CD4-positive, alpha-beta T cell treated with Interleukin-15 for 1 hour (primary cell): ENCODE measurements at regions not wholly inside any gene's neighbourhood (a gene's known extent, or its start where the extent isn't known, plus 50 kb on each side); places are given as distances from the start of the nearest gene placed in this dataset.

Experiments used
- DNase-seq: peaks from one replicate; pipeline ENCODE4 v3.0.0-alpha.2; 2020

DNA sequence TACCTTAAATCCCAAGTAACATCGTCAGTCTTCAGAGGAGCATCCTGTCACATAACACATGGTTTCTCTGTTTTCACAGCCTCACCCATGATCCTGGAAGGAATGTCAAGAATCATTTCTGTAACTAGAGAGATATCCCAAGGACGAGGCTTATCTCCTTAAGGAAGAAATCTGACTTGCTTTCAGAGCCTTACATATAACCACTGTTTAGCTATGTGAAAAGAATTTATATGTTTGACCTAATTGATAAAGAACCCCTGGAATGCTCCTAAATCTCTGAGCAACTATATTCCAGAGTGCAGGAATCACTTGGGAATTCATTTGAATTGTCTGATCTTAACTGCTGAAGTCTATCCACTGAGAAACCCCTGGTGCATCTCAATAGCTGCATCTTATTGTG, 243.1 kb downstream of the ALDH8A1 start:
- no peak for DNase-seq

DNA sequence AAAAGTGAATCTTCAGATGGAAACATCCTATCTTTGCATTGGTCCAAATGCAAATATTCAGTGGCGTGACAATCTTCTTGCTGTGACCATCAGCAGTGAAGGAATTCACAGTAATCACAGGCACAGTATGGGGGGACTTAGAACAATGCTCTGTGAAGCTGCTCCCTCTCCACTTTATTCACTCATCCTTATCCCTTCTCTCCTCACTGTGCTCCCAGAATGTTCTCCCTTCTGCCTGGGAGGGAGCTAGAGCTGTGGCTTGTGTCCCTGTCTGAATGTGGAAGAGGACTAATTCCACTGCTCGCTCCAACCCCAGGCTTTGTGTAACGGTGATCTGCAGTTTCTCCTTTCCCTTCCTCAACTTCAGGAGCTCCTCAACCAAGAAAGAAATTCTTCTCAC, 243.7 kb downstream of the ALDH8A1 start:
- no peak for DNase-seq

DNA sequence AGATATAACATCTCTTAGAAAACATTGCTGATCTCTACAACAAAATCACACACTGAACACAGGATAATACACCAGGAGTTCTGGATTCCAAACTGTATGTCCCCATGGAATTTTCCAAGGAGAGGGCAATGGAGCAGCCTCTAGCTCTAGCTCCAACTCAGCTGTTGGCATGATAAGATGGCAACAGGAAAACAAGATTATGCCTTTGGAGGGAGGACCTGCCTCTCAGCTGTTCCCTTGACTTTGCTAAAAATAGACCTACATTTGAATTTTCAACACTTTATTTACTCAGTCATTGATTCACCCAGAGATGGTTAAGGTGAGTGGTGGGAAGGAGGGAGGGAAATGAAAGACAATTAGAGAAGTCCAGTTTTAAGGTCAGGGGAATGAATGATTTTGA, 246.7 kb downstream of the ALDH8A1 start:
- DNase-seq: no peak

DNA sequence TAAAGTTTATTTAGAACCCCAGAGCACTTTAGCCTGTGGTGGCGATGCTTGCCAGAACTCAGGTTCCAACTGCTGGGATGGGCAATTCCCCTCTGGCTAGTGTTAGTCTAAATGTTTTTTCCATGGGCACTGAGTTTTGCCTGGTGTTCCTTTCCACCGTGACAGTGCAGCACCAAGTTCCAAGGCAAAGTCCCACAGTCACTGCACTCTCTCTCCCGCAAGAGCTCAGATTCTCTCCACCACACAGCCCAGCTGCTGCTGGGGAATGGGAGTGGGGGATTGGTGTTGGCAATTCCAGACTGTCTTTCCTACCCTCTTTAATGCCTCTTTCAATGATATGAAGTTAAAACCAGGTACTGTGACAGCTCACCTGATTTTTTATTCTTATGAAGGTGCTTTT, 247.6 kb downstream of the ALDH8A1 start:
- no peak for DNase-seq

DNA sequence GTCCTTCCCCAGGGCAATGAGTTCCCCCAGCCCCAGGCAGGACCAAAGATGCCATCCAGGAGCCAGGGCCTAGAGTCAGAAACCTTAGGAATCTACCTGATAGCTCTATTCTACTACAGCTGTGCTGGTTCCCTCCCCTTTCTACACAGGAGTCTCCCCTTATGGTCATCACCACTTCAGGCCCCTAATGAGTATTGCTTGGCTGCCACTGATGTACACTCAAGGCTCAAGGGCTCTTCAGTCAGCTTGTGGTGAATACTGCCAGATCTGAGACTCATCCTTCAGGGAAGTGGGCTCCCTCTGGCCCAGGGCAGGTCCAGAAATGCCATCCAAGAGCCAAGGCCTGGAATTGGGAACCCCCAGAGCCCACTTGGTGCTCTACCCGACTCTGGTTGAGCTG, 248.6 kb downstream of the ALDH8A1 start:
- DNase-seq: no peak

DNA sequence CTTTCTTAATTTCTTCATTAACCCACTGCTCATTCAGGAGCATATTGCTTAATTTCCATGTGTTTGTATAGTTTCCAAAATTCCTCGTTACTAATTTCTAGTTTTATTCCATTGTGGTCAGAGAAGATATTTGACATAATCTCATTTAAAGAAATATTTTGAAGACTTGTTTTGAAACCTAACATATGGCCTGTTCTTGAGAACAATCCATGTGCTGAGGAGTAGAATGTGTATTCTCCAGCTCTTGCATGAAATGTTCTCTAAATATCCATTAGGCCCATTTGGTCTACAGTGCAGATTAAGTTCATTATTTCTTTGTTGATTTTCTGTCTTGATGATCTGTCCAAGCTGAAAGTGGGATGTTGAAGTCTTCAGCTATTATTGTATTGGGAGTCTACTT, 251.7 kb downstream of the ALDH8A1 start:
- no peak for DNase-seq

DNA sequence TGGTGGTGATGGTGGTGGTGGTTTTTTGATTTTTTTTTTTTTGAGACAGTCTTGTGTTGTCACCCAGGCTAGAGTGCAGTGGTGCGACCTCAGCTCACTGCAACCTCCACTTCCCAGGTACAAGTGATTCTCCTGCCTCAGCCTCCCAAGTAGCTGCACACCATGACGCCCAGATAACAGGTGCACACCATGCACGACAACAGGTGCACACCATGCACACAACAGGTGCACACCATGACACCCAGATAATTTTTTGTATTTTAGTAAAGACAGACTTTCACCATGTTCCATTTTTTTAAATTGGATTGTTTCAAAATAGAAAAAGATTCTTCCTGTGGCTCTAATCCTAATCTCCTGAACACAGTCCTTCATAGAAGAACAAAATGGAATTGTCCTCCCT, 257.9 kb downstream of the ALDH8A1 start:
- DNase-seq: no peak

DNA sequence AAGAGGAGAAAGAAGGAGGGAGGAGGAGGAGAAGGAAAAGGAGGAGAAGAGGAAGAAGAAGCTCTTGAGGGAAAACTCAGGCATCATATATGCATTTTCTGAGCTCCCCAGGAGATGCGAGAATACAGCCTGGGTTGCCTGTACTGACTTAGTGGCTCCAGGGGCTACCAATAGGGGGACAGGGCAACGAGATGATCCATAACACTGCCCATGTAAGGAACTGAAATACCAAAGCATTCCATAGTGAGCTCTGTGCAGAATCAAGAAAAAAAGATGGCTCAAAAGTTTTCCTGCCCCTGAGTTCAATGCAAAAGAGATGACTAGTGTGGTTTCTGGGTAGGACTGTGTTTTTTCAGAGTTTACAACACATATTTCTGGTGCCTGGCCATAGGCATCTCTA, 258.7 kb downstream of the ALDH8A1 start:
- no peak for DNase-seq

DNA sequence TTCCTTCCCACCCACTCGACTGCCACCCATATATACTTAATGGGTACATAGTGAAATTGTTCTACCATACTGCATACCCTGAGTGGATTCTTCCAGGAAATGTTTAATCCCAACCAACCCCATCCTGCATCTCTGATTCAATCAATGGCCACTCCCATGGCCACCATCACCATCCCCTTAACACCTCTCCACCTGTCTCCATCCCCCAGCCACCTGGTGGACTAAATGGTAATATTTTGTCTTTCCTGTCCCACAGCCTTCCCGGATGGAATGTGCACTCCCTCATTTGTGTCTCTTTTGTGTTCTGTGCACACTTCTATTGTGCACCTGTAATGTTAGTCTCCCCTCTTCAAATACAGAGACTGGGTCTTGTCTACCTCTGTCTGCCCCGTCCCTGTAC, 259.9 kb downstream of the ALDH8A1 start:
- DNase-seq: no peak

DNA sequence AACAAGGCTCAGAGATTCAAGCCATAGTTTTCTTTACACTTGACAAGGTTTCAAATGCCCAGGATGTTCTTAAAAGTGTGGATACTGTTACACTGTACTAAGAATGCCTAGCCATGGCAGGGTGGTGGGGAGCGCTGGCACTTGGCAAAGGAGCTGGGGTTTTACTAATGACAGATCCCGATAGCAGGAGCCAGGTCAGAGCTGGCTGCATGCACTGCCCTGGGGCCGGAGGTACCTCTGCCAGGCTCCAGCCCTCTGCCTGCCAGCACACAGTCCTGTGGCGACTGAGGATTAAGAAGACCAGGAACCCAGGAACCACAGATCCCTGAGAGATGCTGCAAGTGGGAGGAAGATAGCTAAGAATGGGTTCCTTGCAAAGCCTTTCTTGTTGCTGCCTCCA, 260.3 kb downstream of the ALDH8A1 start:
- DNase-seq: no peak

DNA sequence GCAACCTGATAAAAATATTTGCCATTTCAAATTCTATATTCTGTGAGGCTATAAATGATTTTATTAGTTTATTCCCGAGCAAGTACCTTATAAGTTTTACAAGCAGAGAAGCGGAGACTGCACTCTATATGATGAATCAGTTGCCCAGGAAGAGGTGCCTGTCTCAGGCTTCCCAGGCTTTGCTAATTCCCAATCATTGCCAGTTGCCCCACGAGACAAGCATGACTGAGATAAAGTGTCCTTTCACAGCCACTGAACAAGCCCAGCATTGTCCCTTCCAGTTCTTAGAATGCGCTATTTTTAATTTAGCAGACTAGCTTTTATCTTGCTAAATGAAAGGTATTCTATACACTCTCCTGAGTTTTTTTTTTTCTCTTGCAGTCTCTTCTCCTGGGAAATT, 260.7 kb downstream of the ALDH8A1 start:
- DNase-seq: no peak

DNA sequence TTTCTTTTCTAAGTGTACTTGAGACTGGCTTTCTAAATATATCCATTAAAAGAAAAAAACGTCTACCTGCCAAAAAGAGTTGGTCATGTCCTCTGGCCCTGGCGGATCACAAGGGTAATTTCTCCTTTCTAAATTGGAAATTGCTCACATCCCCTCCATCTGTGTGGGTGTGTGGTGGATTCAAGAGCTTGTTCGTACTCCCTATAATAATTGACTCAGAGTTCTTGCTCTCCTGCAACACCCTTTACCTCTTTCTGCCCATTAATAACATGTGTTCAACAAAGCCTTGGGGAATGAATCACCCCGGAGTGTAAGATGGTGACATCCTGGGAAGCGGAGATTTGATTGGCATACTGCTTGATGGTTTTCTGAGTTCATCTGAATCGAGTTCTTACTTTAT, 263.8 kb downstream of the ALDH8A1 start:
- no peak for DNase-seq

DNA sequence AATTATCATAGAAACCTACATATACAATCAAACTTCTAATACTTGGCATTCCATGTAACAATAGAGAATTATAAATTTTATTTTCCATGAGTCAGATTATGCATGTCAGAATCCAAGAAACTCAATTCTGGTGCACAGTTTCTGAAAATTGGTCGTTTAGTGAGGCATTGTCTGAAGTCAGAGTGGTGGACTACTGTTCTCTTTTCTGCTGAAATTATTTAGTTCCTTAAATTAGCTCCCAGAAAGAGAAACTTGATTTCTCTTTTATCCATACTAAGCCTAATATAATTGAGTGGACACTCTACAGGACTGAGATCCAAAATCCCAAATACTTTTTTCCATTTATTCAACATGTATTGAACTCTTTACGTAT, 265.5 kb downstream of the ALDH8A1 start:
- DNase-seq: no peak

DNA sequence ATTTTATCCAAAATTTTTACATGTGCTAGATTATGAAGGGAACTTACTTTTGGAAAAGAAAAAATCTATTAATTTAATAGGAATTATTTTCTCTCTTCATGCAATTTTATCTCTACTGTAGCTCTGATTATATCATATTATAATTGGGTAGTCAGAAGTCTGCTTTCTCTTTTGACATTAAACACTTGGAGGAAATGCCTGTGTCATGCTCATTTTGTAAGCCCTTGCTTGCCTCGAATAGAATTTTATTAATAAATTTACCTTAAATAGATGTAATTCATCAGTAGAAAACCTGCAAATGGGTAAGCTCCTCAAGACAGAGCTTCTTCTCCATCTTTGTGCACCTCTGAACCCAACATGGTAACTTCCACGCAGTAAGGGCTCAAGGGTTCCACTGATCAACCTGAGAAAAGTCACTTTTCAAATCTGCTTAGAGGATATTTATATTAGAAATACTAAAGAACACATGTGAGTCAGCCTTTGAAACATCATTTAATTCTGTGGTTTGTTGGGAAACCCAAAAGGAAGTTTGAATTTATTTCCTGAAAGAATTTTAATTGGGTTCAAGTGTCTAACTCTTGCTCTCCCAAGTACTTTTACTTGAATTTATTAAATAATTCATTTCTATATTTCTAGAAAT, 266.0 kb downstream of the ALDH8A1 start:
- no peak for DNase-seq

DNA sequence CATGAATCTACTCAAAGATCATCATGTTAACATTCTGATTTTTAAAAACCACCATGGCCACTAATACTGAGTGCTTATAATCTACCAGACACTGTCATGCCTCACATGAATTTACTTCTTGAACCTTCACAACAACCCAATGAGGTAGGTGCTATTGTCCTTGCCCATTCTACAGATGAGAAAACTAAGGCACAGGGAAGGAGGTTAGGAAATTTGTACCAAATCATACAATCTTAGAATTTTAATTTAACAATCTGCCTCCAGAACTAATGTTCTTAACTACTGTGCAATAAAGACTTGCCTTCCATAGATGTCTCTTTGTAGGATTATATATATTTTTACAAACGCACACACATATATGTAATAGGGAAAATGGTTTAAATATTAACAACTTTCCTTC, 269.5 kb downstream of the ALDH8A1 start:
- DNase-seq: no peak

DNA sequence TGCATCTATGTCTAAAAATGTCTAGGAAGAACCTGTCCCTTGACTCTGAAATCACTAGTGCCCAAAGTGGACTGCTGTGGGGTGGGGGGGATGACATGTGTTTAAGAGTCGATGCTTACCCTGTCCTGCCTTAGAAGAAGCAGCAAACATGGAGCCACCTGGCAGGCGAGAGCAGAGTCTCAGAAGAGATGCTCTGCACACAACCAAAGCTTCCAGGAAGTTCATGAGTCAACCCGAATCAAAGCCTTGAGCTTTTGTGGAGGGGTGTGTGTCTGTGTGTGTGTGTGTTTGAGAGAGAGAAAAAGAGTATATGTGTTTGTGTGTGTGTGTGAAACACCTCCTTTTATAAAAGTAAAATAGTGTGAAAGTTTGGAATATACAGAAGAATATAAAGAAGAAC, 269.9 kb downstream of the ALDH8A1 start:
- DNase-seq: no peak

DNA sequence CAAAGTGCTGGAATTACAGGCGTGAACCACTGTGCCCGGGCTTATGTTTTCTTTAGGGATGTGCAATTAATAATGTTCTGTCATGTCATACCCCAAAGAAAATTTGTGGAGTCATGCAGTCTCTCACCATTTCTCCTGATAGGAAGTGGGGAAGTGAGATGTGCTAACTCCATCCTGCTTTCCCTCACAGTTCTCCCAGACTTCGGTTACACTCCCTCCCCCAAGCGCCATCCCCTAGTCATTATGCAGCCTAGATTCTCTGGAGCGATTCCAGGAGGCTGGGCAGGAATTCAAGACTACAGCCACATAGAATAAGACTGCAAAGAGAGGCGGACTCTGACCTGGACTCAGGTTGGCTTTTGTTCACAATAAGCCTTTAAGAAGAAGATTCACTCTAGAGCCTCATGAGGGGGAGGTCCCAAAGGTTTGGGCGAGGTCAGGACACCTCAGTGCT, 271.4 kb downstream of the ALDH8A1 start:
- no peak for DNase-seq

DNA sequence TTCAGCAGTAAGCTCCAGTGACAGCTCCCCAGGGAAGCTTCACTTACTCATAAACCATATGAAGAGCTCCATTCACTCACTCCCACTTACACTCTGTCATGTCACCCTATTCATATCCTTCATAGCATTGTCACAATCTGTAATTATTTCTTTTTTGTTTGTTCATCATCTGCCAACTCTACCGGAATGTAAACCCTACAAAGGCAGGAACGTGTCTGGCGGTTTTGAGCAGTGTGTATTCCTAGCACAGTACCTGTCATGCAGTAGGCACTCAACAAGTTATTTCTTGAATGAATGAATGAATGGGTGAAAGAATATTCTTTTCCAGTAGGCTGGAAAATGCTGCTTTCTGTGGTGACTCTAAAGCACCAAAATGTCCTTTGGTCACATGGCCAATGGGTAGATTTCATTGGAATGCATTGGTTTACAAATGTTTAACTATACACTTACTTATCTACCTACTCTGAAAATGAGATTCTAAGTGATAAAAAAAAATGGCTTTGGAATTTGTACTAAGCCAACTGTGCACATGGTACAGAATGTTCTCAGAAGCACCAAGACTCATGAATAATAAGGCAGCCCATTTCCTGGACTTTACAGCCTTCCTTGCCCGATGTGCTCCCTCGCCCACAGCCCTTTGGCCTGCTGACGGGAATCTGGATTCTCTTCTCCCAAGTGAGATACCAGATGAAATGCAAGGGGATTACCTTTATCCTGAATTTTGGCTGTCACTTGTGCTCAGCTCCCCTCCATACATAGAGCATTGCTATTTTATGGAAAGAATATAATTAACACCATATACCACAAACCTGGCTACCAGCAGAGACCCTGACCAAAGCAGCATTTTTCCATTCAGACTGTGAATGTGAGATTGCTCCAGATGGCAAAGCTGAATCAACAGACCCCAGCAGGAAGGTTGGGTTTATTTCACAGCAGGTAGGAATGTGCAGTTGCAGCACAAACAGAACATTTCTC, 273.3 kb downstream of the ALDH8A1 start:
- DNase-seq: no peak

DNA sequence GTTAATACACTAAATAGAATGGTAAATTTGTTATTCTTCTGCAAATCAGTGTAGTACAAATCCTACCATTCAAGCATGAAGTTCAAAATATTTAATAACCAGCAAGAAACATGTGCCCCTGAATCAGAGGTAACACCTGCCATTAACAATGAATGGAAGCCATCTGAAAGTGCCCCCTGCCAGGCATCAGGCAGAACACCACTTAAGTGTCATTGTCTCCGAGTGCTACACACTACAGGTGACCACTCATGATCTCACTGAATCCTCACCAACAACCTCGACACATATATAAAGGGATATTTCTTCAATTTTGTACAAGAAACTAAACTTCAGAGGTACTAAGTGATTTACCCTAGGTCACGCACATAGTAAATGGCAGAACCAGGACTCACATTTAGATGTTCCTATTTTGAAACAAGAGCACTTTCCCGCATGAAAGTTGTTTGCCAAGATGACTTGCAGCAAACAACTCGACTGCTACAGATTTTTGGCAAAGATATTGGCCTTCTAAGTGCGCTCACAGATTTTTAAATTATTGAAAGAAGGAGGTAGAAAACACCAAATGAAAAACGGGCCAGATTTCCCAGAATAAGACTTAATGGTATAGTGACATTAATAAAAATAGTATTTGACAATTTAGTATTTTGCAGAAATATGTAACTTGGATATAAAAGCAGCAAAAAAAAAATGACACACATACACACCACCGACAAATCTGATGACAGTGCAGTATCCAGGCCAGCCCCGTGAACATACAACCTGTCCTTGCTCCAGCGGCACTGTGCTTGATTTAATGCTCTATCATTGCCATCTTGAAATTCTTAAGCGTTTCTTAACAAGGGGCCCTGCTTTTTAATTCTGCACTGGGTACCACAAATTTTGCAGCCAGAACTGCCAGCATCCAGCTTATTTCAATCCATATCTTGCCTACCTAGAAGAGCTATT, 274.5 kb downstream of the ALDH8A1 start:
- DNase-seq: no peak

DNA sequence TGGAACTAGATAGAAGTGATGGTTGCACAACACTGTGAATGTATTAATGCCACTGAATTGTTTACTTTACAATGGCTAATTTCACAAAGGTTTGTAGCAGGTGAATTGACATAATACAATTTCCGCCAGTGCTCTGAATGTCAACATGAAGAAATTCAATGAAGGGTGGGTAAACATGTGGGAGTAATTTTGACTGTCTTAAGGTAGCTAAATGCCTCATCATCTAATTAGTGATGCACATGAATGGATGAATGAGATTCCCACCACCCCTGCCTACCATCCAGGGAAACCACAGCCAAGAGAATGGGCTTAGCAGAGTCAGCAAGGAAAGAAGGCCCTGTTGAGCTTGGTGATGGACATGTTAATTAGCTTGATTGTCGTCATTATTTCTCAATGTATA, 275.3 kb downstream of the ALDH8A1 start:
- no peak for DNase-seq

DNA sequence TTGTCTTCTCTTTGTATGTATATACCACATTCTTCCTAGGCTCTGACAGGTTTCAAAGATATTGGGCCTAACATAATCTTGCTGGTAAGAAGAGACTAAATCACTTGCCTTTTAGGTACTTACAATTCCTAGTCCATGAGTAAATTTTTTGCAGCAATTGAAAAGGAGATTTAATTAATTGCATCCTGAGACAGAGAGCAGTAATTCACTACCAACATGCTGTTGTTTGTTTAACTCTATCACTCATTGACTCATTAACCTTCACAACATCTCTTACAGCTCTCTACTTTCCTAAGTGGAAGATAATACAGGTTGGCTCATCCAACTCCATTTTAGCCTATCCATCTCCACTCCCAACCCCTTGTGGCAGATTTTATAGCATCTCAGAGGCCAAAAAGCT, 280.4 kb downstream of the ALDH8A1 start:
- no peak for DNase-seq

DNA sequence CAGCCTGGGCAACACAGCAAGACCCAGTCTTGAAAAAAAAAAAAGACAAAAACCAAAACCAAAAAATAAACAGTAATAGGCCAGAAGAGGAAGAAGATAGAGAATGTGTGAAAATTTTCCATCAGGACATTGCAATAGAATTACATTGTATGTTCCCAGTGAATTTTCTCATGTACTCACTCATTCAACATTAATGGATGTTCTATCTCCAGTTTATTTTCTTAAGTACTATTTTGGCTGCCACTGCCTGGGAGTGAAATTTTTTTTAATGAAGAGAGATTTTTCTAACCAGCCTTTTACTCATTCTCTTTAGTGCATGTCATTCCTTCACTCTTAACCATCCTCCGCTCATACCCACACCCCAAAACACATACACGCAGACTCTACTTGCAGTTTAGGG, 282.8 kb downstream of the ALDH8A1 start:
- no peak for DNase-seq

DNA sequence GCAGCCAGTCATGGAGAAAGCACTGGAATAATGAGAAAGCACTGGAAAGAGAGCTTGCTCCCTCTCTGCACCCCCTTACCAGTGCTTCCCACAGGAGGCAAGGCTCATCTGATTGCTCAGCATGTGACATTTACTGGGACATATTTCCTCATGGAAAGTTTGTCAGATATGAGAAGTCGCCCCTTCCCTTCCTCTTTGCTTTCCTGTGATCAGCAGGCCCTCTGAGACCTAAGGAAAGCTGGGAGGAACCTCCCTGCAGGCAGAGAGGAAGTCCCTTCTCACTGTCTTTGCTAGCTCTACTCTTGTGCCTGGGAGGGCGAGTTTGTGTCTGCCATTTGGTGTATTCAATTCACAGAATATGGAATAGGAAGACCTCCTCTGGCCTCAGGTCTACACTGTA, 283.8 kb downstream of the ALDH8A1 start:
- no peak for DNase-seq
